Mucosa of descending colon (tissue), 3 donors: ENCODE measurements at regions not wholly inside any gene's neighbourhood (a gene's known extent, or its start where the extent isn't known, plus 50 kb on each side); places are given as distances from the start of the nearest gene placed in this dataset.

ENCODE experiments used
- ATAC-seq: fragments of 200-7000 bp; cut with Tn5 transposase; one replicate; pipeline ENCODE4 v1.9.1; 2020; ENCODE audit warnings: mild to moderate bottlenecking, moderate library complexity
- DNase-seq, 3 donors: peaks; one replicate each; pipeline ENCODE4 v3.0.0-alpha.2; 2020
- H3K36me3 ChIP-seq: fragments of 200-600 bp; one replicate; pipeline ENCODE4 v1.8.0; 2021; ENCODE audit warnings: low read depth, mild to moderate bottlenecking
- H3K4me1 ChIP-seq: fragments of 200-600 bp; one replicate; pipeline ENCODE4 v1.8.0; 2021; ENCODE audit warnings: low read depth, mild to moderate bottlenecking
- H3K4me3 ChIP-seq: fragments of 200-600 bp; one replicate; pipeline ENCODE4 v1.8.0; 2021; ENCODE audit warnings: mild to moderate bottlenecking
- H3K9me3 ChIP-seq: fragments of 200-600 bp; one replicate; pipeline ENCODE4 v1.8.0; 2021; ENCODE audit warnings: mild to moderate bottlenecking
- intact Hi-C, 2 donors: fragments of 100-400 bp; cut with DNase I in 1 of 2; cut with micrococcal nuclease in 1 of 2; formaldehyde crosslinking; loops; one replicate each; pipeline versions ENCODE4 v1.11.0 to v1.11.1; 2022; cut with DNase I, micrococcal nuclease
- TF ChIP-seq, protein P1 (sequence below): fragments of 200-600 bp; IDR thresholded peaks from one replicate; pipeline ENCODE4 v1.8.0; 2022; ENCODE audit warnings: antibody characterized with exemption, mild to moderate bottlenecking
- donor health status: DM: no; HTN: no; CAD: no; lungs with moderate emphysema.
- donor health status: DM: no; HTN: no; CAD: no.
- donor health status: DM: no; HTN: yes; CAD: no.

DNA sequence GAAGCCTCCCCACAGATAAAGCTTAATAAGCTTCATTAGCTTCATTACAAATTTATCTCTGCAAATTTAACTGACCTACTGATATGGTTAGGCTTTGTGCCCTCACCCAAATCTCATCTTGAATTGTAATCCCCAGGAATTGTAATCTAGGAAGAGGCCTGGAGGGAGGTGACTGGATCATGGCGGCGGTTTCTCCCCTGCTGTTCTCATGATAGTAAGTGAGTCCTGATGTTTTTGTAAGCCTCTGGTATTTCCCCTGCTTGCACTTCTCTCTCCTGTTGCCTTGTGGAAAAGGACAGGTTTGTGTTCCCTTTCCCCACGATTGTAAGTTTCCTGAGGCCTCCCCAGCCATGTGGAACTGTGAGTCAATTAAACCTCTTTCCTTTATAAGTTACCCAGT, 226.1 kb upstream of the TTC14 start:
- Histone ChIP-seq H3K4me1 (no peaks in the 10 kb centered on the region), H3K36me3 (no peaks in the 10 kb centered on the region), H3K9me3 (peaks cover under 1% of the 10 kb centered on the region), H3K4me3 (no peak overlapping the region)
- intact Hi-C loops: no loop called here
- TF ChIP-seq, protein P1, sequence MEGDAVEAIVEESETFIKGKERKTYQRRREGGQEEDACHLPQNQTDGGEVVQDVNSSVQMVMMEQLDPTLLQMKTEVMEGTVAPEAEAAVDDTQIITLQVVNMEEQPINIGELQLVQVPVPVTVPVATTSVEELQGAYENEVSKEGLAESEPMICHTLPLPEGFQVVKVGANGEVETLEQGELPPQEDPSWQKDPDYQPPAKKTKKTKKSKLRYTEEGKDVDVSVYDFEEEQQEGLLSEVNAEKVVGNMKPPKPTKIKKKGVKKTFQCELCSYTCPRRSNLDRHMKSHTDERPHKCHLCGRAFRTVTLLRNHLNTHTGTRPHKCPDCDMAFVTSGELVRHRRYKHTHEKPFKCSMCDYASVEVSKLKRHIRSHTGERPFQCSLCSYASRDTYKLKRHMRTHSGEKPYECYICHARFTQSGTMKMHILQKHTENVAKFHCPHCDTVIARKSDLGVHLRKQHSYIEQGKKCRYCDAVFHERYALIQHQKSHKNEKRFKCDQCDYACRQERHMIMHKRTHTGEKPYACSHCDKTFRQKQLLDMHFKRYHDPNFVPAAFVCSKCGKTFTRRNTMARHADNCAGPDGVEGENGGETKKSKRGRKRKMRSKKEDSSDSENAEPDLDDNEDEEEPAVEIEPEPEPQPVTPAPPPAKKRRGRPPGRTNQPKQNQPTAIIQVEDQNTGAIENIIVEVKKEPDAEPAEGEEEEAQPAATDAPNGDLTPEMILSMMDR: no peak
- ATAC-seq: no peak
- DNase-seq: no peak

- no peak for ATAC-seq
- TF ChIP-seq, protein P1: no peak
These were observed 223.5 kb upstream of the TTC14 start for GRCh38 chr3:180378496-180378895.

DNA sequence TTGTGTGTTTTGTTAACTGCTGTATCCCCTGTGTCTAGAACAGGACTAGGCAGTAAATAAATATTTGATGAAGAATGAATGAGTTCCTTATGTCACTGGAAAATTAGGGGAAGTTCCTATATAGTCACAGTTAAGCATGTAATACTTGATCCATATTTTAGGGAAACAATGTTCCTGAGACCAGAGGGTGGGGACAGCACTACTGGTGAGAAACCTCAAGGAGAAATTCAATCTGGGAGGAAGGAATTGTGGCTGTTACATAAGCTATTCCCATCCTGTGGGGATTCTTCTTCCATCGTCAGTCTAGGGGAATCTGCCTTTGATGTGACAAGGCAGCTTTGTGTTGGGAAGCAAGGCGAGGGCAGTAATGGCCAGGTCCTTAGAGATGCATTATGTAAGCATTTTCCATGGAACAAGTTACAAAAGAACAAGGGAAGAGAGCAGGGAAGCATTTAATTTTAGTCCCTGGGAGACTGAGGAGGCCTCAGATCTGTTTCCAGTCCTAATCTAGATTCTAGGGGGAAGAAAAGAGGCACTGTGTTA, 219.3 kb upstream of the TTC14 start:
- ATAC-seq: no peak
- H3K36me3 ChIP-seq: no peaks in the 10 kb centered on the region
- no peaks in the 10 kb centered on the region for H3K4me1 ChIP-seq
- H3K4me3 ChIP-seq: no peak overlapping the region
- no peak for DNase-seq
- H3K9me3 ChIP-seq: no peaks in the 10 kb centered on the region
- intact Hi-C loops: no loop called here
- TF ChIP-seq, protein P1: no peak

More at GRCh38 chr3:180378496-180378895, 223.5 kb upstream of the TTC14 start:
- Histone ChIP-seq H3K36me3 (no peaks in the 10 kb centered on the region), H3K9me3 (no peaks in the 10 kb centered on the region), H3K4me1 (no peaks in the 10 kb centered on the region), H3K4me3 (no peak overlapping the region)
- DNase-seq: no peak
- intact Hi-C loops: no loop called here

DNA sequence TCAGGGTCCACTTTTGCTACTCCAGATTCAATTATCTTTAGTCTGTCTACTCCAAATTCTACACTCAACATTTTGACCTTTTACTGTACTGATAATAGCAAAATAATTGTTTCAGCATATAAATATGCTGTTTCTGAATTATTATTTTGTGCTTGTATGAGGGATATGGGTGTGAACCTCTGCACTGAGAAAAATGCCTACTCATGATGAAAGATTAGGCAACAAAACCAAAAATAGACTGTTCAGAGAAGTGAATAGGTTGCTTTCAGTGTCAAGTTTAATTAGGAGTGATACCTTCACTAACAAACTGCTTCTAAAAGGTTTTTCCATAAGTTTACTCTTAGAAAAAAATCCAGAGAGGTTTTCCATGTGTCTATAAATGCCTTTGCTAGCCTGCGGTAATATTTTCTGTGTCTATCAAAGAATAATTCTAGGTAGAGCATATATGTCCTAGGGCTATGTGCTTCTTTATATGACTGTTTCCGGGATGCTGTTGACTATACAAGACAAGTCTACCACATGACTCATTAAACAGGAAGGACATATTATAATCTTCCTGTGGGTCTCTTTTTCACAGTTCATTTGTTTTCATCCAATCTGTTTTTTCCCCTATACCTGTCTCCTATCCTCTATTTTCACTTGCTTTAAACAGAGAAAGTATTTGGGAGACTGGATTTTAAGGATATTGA, 218.5 kb upstream of the TTC14 start:
- TF ChIP-seq, protein P1: no peak
- Histone ChIP-seq H3K36me3 (no peaks in the 10 kb centered on the region), H3K4me1 (no peaks in the 10 kb centered on the region), H3K4me3 (no peak overlapping the region), H3K9me3 (no peaks in the 10 kb centered on the region)
- intact Hi-C loops: no loop called here
- ATAC-seq (no peak), DNase-seq (no peak)

GRCh38 chr3:180390313-180390712, 211.7 kb upstream of the TTC14 start:
- intact Hi-C loops: no loop called here

More at GRCh38 chr3:180390313-180390712, 211.7 kb upstream of the TTC14 start:
- H3K4me1 ChIP-seq: no peaks in the 10 kb centered on the region
- H3K36me3 ChIP-seq: no peaks in the 10 kb centered on the region
- no peaks in the 10 kb centered on the region for H3K9me3 ChIP-seq
- no peak for ATAC-seq
- H3K4me3 ChIP-seq: no peak overlapping the region
- DNase-seq: no peak
- TF ChIP-seq, protein P1: no peak
